NB4 (cell line): ENCODE measurements at regions not wholly inside any gene's neighbourhood (a gene's known extent, or its start where the extent isn't known, plus 50 kb on each side); places are given as distances from the start of the nearest gene placed in this dataset.

Experiments
- DNase-seq: peaks from one replicate; pipeline ENCODE4 v3.0.0; 2010; ENCODE audit warnings: low read depth
- H3K4me3 ChIP-seq: one replicate; pipeline ENCODE4 v1.5.1; 2011; ENCODE audit warnings: mild to moderate bottlenecking, low read depth, low read length, moderate library complexity
- MYC ChIP-seq: IDR thresholded peaks from 2 replicates; pipeline ENCODE4 v1.6.1; 2011; ENCODE audit warnings: low read depth, low read length
- POLR2A ChIP-seq: IDR thresholded peaks from 2 replicates; pipeline ENCODE4 v1.6.1; 2011; ENCODE audit warnings: mild to moderate bottlenecking; ENCODE audit not compliant: insufficient read length; ENCODE audit errors: extremely low read depth
- TF ChIP-seq, protein P1 (sequence below): IDR thresholded peaks from 2 replicates; pipeline ENCODE4 v1.6.1; 2011; ENCODE audit warnings: low read depth, low read length
- TF ChIP-seq, protein P2 (sequence below): IDR thresholded peaks from one replicate; pipeline ENCODE4 v1.5.1; 2012; ENCODE audit warnings: low read depth, low read length

DNA sequence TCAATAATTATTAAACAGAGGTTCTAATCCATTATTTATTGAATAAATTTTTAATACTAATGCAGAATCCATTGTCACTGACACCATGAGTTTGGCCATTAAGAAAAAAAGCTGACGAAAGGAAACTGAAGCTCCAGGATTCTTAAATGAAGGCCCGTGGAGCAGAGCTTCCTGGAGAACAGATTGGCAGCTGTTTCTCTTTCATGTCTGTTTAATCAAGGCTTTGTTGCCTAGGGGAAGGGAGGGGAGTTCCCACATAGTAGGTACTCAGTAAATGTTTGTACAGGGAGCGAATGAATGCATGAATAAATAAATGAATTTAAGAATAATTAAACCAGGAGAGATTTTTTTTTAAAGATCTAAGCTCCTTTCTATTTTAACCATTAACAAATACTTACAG, 315.1 kb upstream of the KLHL29 start:
- H3K4me3 ChIP-seq = no peak overlapping the region
- TF ChIP-seq MYC (no peak), POLR2A (no peak)
- TF ChIP-seq, protein P1, sequence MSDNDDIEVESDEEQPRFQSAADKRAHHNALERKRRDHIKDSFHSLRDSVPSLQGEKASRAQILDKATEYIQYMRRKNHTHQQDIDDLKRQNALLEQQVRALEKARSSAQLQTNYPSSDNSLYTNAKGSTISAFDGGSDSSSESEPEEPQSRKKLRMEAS = no peak
- TF ChIP-seq, protein P2, sequence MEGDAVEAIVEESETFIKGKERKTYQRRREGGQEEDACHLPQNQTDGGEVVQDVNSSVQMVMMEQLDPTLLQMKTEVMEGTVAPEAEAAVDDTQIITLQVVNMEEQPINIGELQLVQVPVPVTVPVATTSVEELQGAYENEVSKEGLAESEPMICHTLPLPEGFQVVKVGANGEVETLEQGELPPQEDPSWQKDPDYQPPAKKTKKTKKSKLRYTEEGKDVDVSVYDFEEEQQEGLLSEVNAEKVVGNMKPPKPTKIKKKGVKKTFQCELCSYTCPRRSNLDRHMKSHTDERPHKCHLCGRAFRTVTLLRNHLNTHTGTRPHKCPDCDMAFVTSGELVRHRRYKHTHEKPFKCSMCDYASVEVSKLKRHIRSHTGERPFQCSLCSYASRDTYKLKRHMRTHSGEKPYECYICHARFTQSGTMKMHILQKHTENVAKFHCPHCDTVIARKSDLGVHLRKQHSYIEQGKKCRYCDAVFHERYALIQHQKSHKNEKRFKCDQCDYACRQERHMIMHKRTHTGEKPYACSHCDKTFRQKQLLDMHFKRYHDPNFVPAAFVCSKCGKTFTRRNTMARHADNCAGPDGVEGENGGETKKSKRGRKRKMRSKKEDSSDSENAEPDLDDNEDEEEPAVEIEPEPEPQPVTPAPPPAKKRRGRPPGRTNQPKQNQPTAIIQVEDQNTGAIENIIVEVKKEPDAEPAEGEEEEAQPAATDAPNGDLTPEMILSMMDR = no peak
- no peak for DNase-seq

GRCh38 chr2:23073056-23073455, 311.9 kb upstream of the KLHL29 start:
- no peak overlapping the region for H3K4me3 ChIP-seq
- DNase-seq = no peak
- no peak for TF ChIP-seq MYC
- TF ChIP-seq, protein P2 = no peak
- no peak for TF ChIP-seq POLR2A
- TF ChIP-seq, protein P1 = no peak

DNA sequence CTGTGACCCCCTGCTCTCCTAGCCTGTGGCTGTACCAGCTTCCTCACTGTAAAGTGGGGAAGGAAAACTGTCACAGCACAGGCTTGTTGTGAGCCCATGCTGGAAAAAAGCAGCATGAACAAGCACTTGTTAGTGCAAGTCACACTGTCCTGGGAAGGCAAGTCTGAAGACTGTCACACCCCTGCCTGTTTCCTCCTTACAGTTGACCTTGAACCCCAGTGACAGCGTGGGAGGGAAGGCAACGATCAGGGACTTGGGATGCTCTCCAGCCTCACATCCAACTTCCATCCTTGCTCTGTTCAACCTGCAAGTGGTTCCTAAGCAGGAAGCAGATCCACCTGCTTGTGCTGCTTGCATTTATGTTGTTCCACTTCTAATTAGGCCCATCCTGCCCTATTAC, 311.3 kb upstream of the KLHL29 start:
- TF ChIP-seq, protein P2 = no peak
- TF ChIP-seq POLR2A = no peak
- TF ChIP-seq MYC = no peak
- TF ChIP-seq, protein P1 = no peak
- DNase-seq = no peak
- no peak overlapping the region for H3K4me3 ChIP-seq

DNA sequence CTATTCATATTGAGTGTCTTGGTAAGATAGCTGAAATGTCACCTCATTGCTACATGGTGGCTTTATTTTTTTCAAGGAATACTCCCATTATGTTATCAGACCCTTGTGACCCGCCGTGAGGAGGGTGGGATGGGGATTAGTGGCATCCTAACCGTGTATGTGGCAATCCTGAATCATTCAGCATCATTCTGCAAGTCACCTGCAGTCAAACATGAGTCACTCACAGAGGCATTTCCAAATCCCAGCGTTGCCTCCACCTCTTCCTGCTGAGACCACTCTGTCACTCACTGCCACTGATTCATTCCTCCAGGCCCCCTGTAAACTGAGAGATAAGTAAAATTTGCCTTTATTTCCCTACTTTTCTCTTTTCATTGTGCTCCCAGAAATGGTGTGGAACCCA, 307.4 kb upstream of the KLHL29 start:
- TF ChIP-seq, protein P1 = no peak
- TF ChIP-seq POLR2A (no peak), MYC (no peak)
- TF ChIP-seq, protein P2 = no peak
- DNase-seq = no peak
- H3K4me3 ChIP-seq = no peak overlapping the region

- TF ChIP-seq POLR2A (no peak), MYC (no peak)
- TF ChIP-seq, protein P1 = no peak
- TF ChIP-seq, protein P2 = no peak
- no peak for DNase-seq
- H3K4me3 ChIP-seq = no peak overlapping the region
These were observed 306.1 kb upstream of the KLHL29 start for GRCh38 chr2:23078784-23079434.

- no peak overlapping the region for H3K4me3 ChIP-seq
- TF ChIP-seq POLR2A (no peak), MYC (no peak)
- TF ChIP-seq, protein P2 = no peak
- TF ChIP-seq, protein P1 = no peak
- no peak for DNase-seq
These were observed 301.0 kb upstream of the KLHL29 start for GRCh38 chr2:23083966-23084365.
